Skeletal muscle satellite cell (primary cell): ENCODE measurements at regions not wholly inside any gene's neighbourhood (a gene's known extent, or its start where the extent isn't known, plus 50 kb on each side); places are given as distances from the start of the nearest gene placed in this dataset.

ENCODE experiments used
- H3K27me3 ChIP-seq: 2 replicates; pipeline ENCODE4 v1.7.0; 2013; ENCODE audit warnings: low read length; ENCODE audit not compliant: control insufficient read depth, insufficient read depth
- H3K36me3 ChIP-seq: 2 replicates; pipeline ENCODE4 v1.7.0; 2013; ENCODE audit warnings: mild to moderate bottlenecking, control low read depth, low read length; ENCODE audit not compliant: insufficient read depth
- H3K4me1 ChIP-seq: 2 replicates; pipeline ENCODE4 v1.7.0; 2013; ENCODE audit warnings: low read length; ENCODE audit not compliant: control insufficient read depth, insufficient read depth
- H3K4me2 ChIP-seq: 2 replicates; pipeline ENCODE4 v1.7.0; 2013; ENCODE audit warnings: mild to moderate bottlenecking, low read length
- H3K4me3 ChIP-seq: 2 replicates; pipeline ENCODE4 v1.7.0; 2013; ENCODE audit warnings: low read length
- H3K9ac ChIP-seq: 2 replicates; pipeline ENCODE4 v1.7.0; 2013; ENCODE audit warnings: mild to moderate bottlenecking, low read depth, low read length, moderate library complexity
- H3K9me3 ChIP-seq: replicated peaks from 2 replicates; pipeline ENCODE4 v1.7.0; 2013; ENCODE audit warnings: mild to moderate bottlenecking, control low read depth, low read length

- H3K4me3 ChIP-seq, result no peak overlapping the region
- no peaks in the 10 kb centered on the region for H3K4me1 ChIP-seq
- no peaks in the 10 kb centered on the region for H3K9me3 ChIP-seq
- no peaks in the 10 kb centered on the region for H3K36me3 ChIP-seq
- H3K27me3 ChIP-seq, result no peaks in the 10 kb centered on the region
- H3K4me2 ChIP-seq, result no peak overlapping the region
- no peak overlapping the region for H3K9ac ChIP-seq
Observed at GRCh38 chr13:87923753-87924152, 252.6 kb downstream of the SLITRK5 start.

GRCh38 chr13:87925006-87925405 is 253.8 kb downstream of the SLITRK5 start:
- Histone ChIP-seq H3K27me3 (no peaks in the 10 kb centered on the region), H3K4me2 (no peak overlapping the region), H3K9me3 (no peaks in the 10 kb centered on the region), H3K4me3 (no peak overlapping the region), H3K36me3 (no peaks in the 10 kb centered on the region), H3K4me1 (no peaks in the 10 kb centered on the region), H3K9ac (no peak overlapping the region)

- Histone ChIP-seq H3K9me3 (no peaks in the 10 kb centered on the region), H3K4me1 (no peaks in the 10 kb centered on the region), H3K36me3 (no peaks in the 10 kb centered on the region), H3K9ac (no peak overlapping the region), H3K4me2 (no peak overlapping the region), H3K27me3 (no peaks in the 10 kb centered on the region), H3K4me3 (no peak overlapping the region)
Observed at GRCh38 chr13:87940776-87941175, 269.6 kb downstream of the SLITRK5 start.

- no peak overlapping the region for H3K4me2 ChIP-seq
- H3K9me3 ChIP-seq, result no peaks in the 10 kb centered on the region
- H3K36me3 ChIP-seq, result no peaks in the 10 kb centered on the region
Observed at GRCh38 chr13:87941226-87941625, 270.1 kb downstream of the SLITRK5 start.

GRCh38 chr13:87942205-87942604 is 271.0 kb downstream of the SLITRK5 start:
- Histone ChIP-seq H3K9ac (no peak overlapping the region), H3K4me2 (no peak overlapping the region), H3K27me3 (no peaks in the 10 kb centered on the region), H3K4me1 (no peaks in the 10 kb centered on the region), H3K36me3 (no peaks in the 10 kb centered on the region), H3K4me3 (no peak overlapping the region), H3K9me3 (no peaks in the 10 kb centered on the region)

More at GRCh38 chr13:87941226-87941625, 270.1 kb downstream of the SLITRK5 start:
- Histone ChIP-seq H3K4me1 (no peaks in the 10 kb centered on the region), H3K27me3 (no peaks in the 10 kb centered on the region), H3K9ac (no peak overlapping the region), H3K4me3 (no peak overlapping the region)

- Histone ChIP-seq H3K4me2 (no peak overlapping the region), H3K9ac (no peak overlapping the region), H3K27me3 (no peaks in the 10 kb centered on the region), H3K4me1 (no peaks in the 10 kb centered on the region), H3K4me3 (no peak overlapping the region), H3K36me3 (no peaks in the 10 kb centered on the region), H3K9me3 (no peaks in the 10 kb centered on the region)
Observed at GRCh38 chr13:87944038-87944437, 272.9 kb downstream of the SLITRK5 start.

GRCh38 chr13:87952377-87952776 is 281.2 kb downstream of the SLITRK5 start:
- no peaks in the 10 kb centered on the region for H3K27me3 ChIP-seq
- H3K36me3 ChIP-seq, result no peaks in the 10 kb centered on the region
- no peaks in the 10 kb centered on the region for H3K9me3 ChIP-seq
- H3K4me3 ChIP-seq, result no peak overlapping the region
- no peak overlapping the region for H3K4me2 ChIP-seq
- no peak overlapping the region for H3K9ac ChIP-seq
- no peaks in the 10 kb centered on the region for H3K4me1 ChIP-seq

GRCh38 chr13:87953381-87953780 is 282.2 kb downstream of the SLITRK5 start:
- H3K4me3 ChIP-seq, result no peak overlapping the region
- H3K9me3 ChIP-seq, result no peaks in the 10 kb centered on the region
- H3K4me2 ChIP-seq, result no peak overlapping the region
- no peaks in the 10 kb centered on the region for H3K27me3 ChIP-seq
- no peak overlapping the region for H3K9ac ChIP-seq
- no peaks in the 10 kb centered on the region for H3K36me3 ChIP-seq
- H3K4me1 ChIP-seq, result no peaks in the 10 kb centered on the region

GRCh38 chr13:87954091-87954490 is 282.9 kb downstream of the SLITRK5 start:
- H3K27me3 ChIP-seq, result no peaks in the 10 kb centered on the region
- H3K9me3 ChIP-seq, result no peaks in the 10 kb centered on the region
- H3K9ac ChIP-seq, result no peak overlapping the region
- no peak overlapping the region for H3K4me3 ChIP-seq
- H3K36me3 ChIP-seq, result no peaks in the 10 kb centered on the region
- H3K4me1 ChIP-seq, result no peaks in the 10 kb centered on the region
- H3K4me2 ChIP-seq, result no peak overlapping the region

GRCh38 chr13:87961546-87961945 is 290.4 kb downstream of the SLITRK5 start:
- Histone ChIP-seq H3K4me3 (no peak overlapping the region), H3K4me1 (no peaks in the 10 kb centered on the region), H3K4me2 (no peak overlapping the region)

GRCh38 chr13:87972568-87972967 is 301.4 kb downstream of the SLITRK5 start:
- Histone ChIP-seq H3K9me3 (no peaks in the 10 kb centered on the region), H3K4me1 (peaks cover 10% of the 10 kb centered on the region), H3K9ac (no peak overlapping the region), H3K27me3 (no peaks in the 10 kb centered on the region), H3K4me2 (no peak overlapping the region), H3K4me3 (no peak overlapping the region), H3K36me3 (no peaks in the 10 kb centered on the region)

More at GRCh38 chr13:87961546-87961945, 290.4 kb downstream of the SLITRK5 start:
- no peak overlapping the region for H3K9ac ChIP-seq
- no peaks in the 10 kb centered on the region for H3K36me3 ChIP-seq
- no peaks in the 10 kb centered on the region for H3K9me3 ChIP-seq
- H3K27me3 ChIP-seq, result no peaks in the 10 kb centered on the region

GRCh38 chr13:87975035-87975434 is 303.9 kb downstream of the SLITRK5 start:
- Histone ChIP-seq H3K4me1 (peaks cover 10% of the 10 kb centered on the region), H3K27me3 (no peaks in the 10 kb centered on the region), H3K9me3 (no peaks in the 10 kb centered on the region), H3K9ac (peak overlapping the region; percentile 21), H3K4me2 (peak overlapping the region; percentile 58), H3K36me3 (no peaks in the 10 kb centered on the region), H3K4me3 (peak overlapping the region; percentile 16)
